KBM-7 (cell line): ENCODE measurements at regions not wholly inside any gene's neighbourhood (a gene's known extent, or its start where the extent isn't known, plus 50 kb on each side); places are given as distances from the start of the nearest gene placed in this dataset.
"Not testable (repeated sequence)": the region's sequence is repeated elsewhere in the genome, so short reads cannot be mapped to it uniquely, and the experiment has no call there.

Source experiments
- DNase-seq: peaks from one replicate; pipeline ENCODE4 v3.0.0-alpha.2; 2015
- in situ Hi-C: fragments of 300-500 bp; cut with MboI; formaldehyde crosslinking; loops from 2 replicates; pipeline ENCODE4 v1.14.3; 2020; ENCODE audit warnings: low sequenced_read_pairs, low pct_unique_long_range_greater_than_20kb, mixed read lengths

DNA sequence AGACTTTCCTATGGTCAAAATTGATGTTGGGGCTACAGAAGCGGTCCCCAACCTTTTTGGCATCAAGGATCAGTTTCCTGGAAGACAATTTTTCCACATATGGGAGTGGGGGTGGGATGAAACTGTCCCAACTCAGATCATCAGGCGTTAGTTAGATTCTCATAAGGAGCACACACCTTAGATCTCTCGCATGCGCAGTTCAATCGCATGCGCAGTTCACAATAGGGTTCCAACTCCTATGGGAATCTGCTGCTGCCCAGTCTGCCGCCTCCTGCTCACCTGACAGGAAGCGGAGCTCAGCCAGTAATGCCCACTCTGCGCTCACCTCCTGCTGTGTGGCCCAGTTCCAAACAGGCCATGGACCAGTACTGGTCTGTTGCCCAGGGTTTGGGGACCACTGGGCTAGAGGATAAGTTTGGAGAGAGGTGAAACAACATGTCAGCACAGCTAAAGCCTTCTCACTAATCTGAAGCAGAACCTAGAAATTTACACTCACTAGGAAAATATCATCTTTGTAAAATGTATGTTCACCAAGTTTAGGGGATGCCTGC lies 410.8 kb upstream of the ZNF804A start:
- no peak for DNase-seq
- in situ Hi-C loops = no loop called here

DNA sequence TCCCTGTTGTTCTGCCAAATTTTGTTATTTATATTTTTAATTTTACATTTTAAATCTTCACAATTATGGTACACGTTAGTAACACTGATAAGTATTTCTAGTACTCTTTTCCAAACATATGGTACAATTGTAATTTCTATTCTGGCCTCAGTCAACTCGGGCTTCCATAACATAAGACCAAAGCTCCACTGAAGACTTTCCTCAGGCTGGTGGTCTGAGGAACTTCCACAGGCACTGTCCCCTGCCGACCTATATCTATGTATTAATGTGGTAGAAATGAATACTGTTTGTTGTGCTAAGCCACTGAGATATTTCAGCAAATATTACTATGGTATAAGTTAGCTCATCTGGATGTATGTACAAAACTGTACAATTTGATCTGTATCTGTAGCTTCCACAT lies 407.6 kb upstream of the ZNF804A start:
- in situ Hi-C loops = no loop called here

GRCh38 chr2:184192649-184193048 lies 405.7 kb upstream of the ZNF804A start:
- in situ Hi-C loops = no loop called here
- DNase-seq = no peak

More for the DNA sequence above, 407.6 kb upstream of the ZNF804A start:
- DNase-seq = no peak

DNA sequence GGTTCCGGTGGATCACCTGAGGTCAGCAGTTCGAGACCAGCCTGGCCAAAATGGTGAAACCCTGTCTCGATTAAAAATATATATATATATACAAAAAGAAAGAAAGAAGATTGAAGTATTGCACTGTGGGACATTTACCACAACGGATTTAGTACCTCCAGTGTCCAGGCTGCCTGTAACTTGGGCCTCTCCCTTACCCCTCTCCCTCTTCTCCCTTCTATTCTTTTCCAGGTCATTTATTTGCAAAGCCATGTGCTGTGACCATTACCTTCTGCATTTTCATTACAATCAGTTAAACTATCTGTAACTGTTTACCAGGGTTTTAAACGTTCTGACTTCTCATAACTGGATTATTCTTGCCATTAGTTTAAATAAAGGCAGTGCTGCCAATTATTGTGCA lies 400.9 kb upstream of the ZNF804A start:
- no peak for DNase-seq
- in situ Hi-C loops = no loop called here

- in situ Hi-C loops, DNase-seq: not testable (repeated sequence)
Measured at GRCh38 chr2:184198791-184199190, 399.5 kb upstream of the ZNF804A start.

DNA sequence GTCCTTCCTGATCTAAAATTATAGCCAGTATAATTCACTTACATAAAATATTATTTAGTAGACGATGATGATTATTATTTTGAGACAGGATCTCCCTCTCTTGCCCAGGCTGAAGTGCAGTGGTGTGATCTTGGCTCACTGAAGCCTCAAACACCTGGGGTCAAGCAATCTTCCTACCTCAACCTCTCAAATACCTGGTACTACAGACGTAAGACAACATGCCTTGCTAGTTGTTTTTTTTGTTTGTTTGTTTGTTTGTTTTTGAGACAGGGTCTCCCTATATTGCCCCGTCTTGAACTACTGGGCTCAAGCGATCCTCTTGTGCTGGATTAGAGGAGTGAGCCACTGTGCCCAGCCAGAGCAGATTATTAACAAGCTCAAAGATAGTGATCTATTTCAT lies 399.1 kb upstream of the ZNF804A start:
- in situ Hi-C loops = no loop called here
- no peak for DNase-seq

GRCh38 chr2:184201246-184201645 lies 397.1 kb upstream of the ZNF804A start:
- no peak for DNase-seq

GRCh38 chr2:184203661-184204060 lies 394.7 kb upstream of the ZNF804A start:
- DNase-seq = no peak
- in situ Hi-C loops = no loop called here

More at GRCh38 chr2:184201246-184201645, 397.1 kb upstream of the ZNF804A start:
- in situ Hi-C loops = no loop called here

DNA sequence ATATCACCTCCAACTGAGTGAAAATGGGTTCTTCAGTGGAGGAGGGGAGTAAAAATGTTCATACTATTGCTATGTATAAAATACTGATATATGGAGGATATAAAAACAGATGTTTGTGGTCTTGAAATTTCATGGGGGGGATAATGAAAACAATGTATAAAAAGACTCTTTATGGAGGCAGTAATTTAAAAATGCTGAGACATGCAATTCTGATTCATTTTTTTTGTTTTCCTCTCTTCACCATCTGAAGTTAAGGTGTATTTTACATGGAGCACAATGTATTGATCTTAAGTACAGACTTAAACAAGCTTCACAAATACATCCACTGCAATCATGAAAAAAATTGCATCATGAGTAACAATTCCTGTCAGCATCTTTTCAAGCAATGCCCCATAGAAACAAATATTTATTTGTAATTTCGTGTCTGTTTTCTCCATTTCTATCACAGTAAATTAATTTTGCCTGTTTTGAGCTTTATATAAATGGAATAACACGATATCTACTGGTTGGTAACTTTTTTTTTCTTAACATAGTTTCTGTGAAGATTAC lies 393.2 kb upstream of the ZNF804A start:
- in situ Hi-C loops = no loop called here
- DNase-seq = no peak

DNA sequence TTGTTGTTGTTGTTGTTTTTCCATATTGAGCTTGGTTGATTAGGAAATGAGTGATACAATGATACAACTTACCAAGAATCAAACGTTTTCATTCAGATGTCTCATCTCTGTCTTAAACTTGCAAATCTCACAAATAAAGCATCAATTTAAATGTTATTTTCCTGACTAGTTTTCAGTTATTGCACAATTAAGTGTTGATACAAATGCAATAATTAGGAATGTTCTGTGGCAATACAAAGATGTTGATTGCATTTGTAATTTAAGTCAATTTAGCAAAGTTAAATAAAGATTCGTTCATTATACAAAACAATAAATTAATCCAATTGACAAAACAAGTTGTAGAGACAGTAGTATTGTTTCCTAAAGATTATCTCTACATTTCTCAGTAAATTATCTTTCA lies 392.3 kb upstream of the ZNF804A start:
- in situ Hi-C loops = no loop called here
- DNase-seq = no peak

- no peak for DNase-seq
- in situ Hi-C loops = no loop called here
Measured at GRCh38 chr2:184210329-184210728, 388.0 kb upstream of the ZNF804A start.

DNA sequence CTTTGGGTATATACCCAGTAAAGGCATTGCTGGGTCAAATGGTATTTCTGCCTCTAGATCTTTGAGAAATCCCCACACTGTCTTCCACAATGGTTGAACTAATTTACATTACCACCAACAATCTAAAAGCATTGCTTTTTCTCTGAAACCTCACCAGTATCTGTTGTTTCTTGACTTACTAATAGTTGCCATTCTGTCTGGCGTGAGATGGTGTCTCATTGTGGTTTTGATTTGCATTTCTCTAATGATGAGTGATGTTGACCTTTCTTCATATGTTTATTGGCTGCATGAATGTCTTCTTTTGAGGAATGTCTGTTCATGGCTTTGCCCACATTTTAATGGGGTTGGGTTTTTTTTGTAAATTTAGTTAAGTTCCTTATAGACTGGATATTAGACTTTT lies 382.6 kb upstream of the ZNF804A start:
- no peak for DNase-seq
- in situ Hi-C loops = no loop called here

DNA sequence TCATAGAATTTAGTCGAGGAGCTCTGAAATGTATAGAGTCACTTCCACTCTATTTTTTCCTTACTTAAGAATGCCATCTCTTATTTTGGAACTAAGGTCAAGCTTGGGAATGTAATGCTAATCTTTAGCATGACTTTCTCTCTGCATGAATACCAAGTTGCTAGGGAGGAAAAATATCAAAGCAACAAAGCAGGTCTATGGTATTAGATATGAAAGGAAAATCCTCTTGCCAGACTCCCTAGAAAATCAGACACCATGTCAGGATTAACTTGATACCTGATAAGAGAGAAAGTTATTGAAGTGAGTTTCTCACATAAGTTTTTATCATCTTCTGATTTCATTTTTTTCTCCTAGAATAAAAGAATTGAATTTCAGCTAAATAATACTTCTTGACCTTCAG lies 341.7 kb upstream of the ZNF804A start:
- in situ Hi-C loops = no loop called here
- DNase-seq = no peak

DNA sequence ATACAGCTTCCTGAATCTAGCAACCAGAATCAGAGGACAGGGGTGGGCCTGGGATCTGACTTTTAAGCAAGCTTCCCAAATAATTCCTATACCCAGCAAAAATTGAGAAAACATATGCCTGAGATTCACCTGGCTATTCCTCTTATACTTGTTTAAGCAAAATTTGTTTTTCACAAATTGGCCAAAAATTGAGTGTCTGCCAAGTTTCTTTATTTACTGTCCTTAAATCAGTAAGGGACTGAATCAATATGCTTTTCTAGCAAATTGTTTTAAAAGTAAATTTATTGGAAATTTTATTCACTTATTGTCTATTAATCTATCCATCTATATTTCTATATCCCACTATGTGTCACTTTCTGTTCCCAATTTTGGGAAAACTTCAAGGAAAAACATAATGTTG lies 337.0 kb upstream of the ZNF804A start:
- in situ Hi-C loops = no loop called here
- no peak for DNase-seq

GRCh38 chr2:184261818-184262217 lies 336.5 kb upstream of the ZNF804A start:
- in situ Hi-C loops = no loop called here
- no peak for DNase-seq

DNA sequence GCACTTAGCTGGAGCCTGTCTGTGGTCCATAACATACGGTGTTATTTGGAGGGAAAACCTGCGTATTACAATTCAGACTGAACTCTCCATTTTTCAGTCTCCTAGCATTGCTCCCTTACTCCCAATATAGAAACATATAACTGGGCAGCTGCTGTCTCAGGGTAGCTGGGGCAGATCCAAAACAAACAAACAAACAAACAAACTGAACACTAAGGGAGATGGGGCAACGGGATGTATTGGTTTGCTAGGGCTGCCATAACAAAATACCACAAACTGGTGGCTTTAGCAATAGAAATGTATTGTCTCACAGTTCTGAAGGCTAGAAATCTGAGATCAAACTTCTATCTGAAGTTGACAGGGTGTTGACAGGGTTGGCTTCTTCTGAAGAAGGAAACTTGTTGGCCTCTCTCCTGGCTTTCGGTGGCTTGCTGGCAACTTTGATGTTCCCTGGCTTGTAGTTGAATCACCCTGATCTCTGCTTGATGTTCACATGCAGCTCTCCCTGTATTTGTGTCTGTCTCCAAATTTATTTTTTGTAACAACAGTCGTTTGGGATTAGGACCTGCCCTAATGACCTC lies 329.3 kb upstream of the ZNF804A start:
- no peak for DNase-seq
- in situ Hi-C loops = no loop called here

GRCh38 chr2:184270660-184271059 lies 327.7 kb upstream of the ZNF804A start:
- in situ Hi-C loops = no loop called here

GRCh38 chr2:184272056-184272455 lies 326.3 kb upstream of the ZNF804A start:
- in situ Hi-C loops = no loop called here
- no peak for DNase-seq

More at GRCh38 chr2:184270660-184271059, 327.7 kb upstream of the ZNF804A start:
- DNase-seq = no peak

DNA sequence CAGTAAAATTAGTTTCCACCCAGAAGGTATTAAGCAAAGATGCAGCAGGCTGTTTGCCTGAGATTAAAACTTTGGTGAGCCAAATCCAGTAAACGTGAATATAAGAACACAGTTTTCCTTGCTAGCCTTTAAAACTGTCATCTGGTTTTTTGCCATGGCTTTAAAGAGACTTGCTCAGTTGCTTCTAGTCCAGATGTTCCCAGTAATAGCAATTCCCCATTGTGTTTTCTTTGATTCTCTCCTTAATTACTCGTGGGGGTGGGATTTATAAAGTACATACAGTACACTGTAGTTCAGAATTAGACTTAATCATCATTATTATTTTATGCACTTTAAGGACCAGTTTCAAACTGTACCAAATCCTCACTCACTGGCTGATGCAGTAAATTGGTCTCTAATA lies 303.5 kb upstream of the ZNF804A start:
- no peak for DNase-seq
- in situ Hi-C loops = no loop called here

DNA sequence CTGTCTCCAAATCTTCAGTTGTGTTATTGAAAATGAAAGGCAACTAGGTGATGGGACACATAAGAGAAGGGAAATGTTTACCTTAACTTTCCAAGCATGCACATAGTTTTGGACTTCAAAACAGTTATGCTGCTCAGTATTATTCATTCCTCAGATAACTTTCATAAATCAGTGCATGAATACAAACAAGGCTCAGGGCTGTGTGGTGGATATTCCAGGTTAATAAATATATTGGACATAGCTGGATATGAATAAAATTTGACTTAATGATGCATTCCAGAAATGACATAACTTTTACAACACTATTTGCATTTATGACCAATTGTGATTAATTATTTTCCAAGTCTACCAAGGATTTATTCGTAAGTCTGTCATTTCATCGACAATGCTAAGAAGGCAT lies 301.2 kb upstream of the ZNF804A start:
- in situ Hi-C loops = no loop called here

DNA sequence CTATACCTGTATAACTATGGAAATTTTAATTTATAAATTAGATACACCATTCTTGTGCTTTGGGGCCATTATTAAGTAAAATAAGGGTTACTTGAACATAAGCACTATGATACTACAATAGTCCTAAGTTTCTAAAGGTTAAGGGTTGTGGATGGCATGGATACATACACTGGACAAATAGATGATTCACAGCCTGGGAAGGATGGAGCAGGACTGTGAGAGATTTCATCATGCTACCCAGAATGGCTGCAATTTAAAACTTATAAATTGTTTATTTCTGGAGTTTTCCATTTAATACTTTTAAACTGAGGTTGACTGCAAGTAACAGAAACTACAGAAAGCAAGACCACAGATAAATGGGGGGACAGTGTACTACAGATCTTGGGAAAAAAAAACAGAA lies 295.8 kb upstream of the ZNF804A start:
- DNase-seq = no peak
- in situ Hi-C loops = no loop called here

More for the DNA sequence above, 301.2 kb upstream of the ZNF804A start:
- DNase-seq = no peak
